ENCODE measurements at regions not wholly inside any gene's neighbourhood (a gene's known extent, or its start where the extent isn't known, plus 50 kb on each side); places are given as distances from the start of the nearest gene placed in this dataset.

DNA sequence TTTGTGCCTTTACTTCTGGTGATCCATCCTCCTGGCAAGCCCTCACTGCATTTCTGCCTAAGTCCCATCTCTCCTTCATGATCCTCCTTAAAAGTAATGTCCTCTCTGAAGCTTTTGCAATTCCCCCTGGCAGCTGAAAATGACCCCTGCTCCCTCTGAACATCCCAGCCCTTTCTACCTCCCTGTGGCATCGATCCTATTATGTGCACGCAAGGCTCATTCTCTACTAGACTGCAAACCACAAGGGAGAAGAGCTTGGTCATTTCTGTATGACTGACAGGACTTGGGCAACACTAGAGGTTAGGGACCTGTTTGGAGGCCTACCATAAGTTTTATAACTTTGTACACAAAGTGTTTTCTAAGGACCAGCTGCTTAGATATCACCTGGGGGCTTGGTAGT lies 50.8 kb upstream of the RAP2C start:
- Histone ChIP-seq H3K36me3 (ENCODE audit: control insufficient read depth, insufficient read depth, low read length) (no peaks in the 10 kb centered on the region), H3K27me3 (ENCODE audit: control insufficient read depth, insufficient read depth, low read length) (no peaks in the 10 kb centered on the region), H3K4me1 (ENCODE audit: control insufficient read depth, insufficient read depth, low read length, poor library complexity, severe bottlenecking) (no peaks in the 10 kb centered on the region), H3K4me3 (ENCODE audit: low read depth, low read length) (no peak overlapping the region), H3K9me3 (ENCODE audit: control insufficient read depth in 2 of 2, low read length in 2 of 2) (no peaks in the 10 kb centered on the region), H3K27ac (ENCODE audit: insufficient read depth, low read length, poor library complexity, severe bottlenecking) (no peak overlapping the region)
- Mint-ChIP-seq H3K27ac (no peak overlapping the region), H3K36me3 (no peaks in the 10 kb centered on the region), H3K9me3 (peaks cover 0 to 2% (median 0%) of the 10 kb centered on the region in 7 donors), H3K4me3 (no peak overlapping the region), H3K4me1 (no peaks in the 10 kb centered on the region), H3K27me3 (no peaks in the 10 kb centered on the region)
- no peak for DNase-seq
- ATAC-seq (ENCODE audit: low read depth in 2 of 2), result no peak

Data from CD4-positive, CD25-positive, alpha-beta regulatory T cell (primary cell).